ENCODE measurements at regions not wholly inside any gene's neighbourhood (a gene's known extent, or its start where the extent isn't known, plus 50 kb on each side); places are given as distances from the start of the nearest gene placed in this dataset.
"Not testable (repeated sequence)": the region's sequence is repeated elsewhere in the genome, so short reads cannot be mapped to it uniquely, and the experiment has no call there.

GRCh38 chr2:34785206-34785785 is 1186.2 kb upstream of the FAM98A start:
- DNase-seq (ENCODE audit: low spot score) (no peak), ATAC-seq (ENCODE audit: low FRiP score) (no peak)
- TF ChIP-seq CTCF (IDR thresholded peaks at IDR 0.05): no peak

GRCh38 chr2:34784701-34785100 is 1185.6 kb upstream of the FAM98A start:
- no peak for TF ChIP-seq CTCF (IDR thresholded peaks at IDR 0.05)
- ATAC-seq (ENCODE audit: low FRiP score): no peak
- no peak for DNase-seq (ENCODE audit: low spot score)

- ATAC-seq (ENCODE audit: low FRiP score); DNase-seq (ENCODE audit: low spot score): not testable (repeated sequence)
Measured at GRCh38 chr2:34750742-34751141, 1151.6 kb upstream of the FAM98A start.

DNA sequence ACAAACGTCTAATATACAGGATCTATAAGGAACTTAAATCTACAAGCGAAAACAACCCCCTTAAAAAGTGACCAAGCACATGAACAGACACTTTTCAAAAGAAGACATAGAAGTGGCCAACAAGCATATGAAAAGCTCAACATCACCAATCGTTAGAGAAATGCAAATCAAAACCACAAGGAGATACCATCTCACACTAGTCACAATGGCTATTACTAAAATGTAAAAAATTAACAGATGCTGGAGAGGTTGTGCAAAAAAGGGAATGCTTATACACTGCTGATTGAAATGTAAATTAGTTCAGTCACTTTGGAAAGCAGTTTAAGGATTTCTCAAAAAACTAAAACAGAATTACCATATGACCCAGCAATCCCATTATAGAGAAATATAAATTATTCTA is 1148.5 kb upstream of the FAM98A start:
- no peak for TF ChIP-seq CTCF (IDR thresholded peaks at IDR 0.05)
- no peak for ATAC-seq (ENCODE audit: low FRiP score)
- no peak for DNase-seq (ENCODE audit: low spot score)

- no peak for TF ChIP-seq CTCF (IDR thresholded peaks at IDR 0.05)
- ATAC-seq (ENCODE audit: low FRiP score) (no peak), DNase-seq (ENCODE audit: low spot score) (no peak)
Measured at GRCh38 chr2:34738691-34739090, 1139.6 kb upstream of the FAM98A start.

DNA sequence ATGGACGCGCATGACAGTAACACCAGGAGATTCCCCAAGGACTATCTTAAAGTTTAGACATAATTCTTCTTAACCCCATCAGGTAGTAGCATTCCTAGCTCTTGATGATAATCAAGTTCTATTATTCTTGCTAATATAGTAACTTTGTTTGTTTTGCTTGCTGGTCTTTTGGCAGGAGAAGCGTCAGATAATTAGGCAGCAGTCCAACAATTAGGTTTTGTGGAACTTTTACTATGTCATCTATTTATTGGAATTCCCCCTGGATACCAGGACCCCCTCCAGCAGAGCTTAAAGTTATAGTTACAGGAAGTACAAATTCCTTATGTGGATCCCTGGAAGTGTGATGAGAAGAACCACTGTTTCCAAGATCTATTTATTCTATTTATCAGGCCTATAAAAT is 1138.0 kb upstream of the FAM98A start:
- TF ChIP-seq CTCF (IDR thresholded peaks at IDR 0.05): no peak
- no peak for ATAC-seq (ENCODE audit: low FRiP score)
- no peak for DNase-seq (ENCODE audit: low spot score)

- no peak for TF ChIP-seq CTCF (IDR thresholded peaks at IDR 0.05)
- no peak for ATAC-seq (ENCODE audit: low FRiP score)
- DNase-seq (ENCODE audit: low spot score): no peak
Measured at GRCh38 chr2:34736482-34736881, 1137.4 kb upstream of the FAM98A start.

DNA sequence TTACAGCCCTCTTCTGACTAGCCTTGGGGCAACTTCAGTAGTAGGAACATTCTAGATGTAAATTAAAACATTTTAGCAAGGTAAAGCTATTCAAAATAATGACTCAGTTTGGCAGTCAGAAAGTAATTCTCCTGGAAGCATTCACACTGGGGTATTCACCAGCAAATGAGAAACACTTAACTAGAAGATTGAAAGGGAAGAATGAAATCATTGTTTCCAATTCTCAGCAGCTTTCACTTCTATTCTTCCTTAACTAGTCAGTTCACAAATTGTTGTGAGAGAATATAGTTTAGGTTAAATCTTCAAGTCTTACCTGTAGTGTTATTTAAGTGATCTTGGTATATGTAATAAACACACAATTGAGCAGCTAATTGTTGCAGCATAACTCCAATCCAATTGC is 1135.6 kb upstream of the FAM98A start:
- DNase-seq (ENCODE audit: low spot score) (no peak), ATAC-seq (ENCODE audit: low FRiP score) (no peak)
- TF ChIP-seq CTCF (IDR thresholded peaks at IDR 0.05): no peak

Data from omental fat pad (tissue), 3 donors.